C4-2B (cell line): ENCODE measurements at regions not wholly inside any gene's neighbourhood (a gene's known extent, or its start where the extent isn't known, plus 50 kb on each side); places are given as distances from the start of the nearest gene placed in this dataset.

Source experiments
- CTCF ChIP-seq: fragments of 450-650 bp; conservative IDR thresholded peaks from 2 replicates; pipeline ENCODE4 v1.5.1; 2017; ENCODE audit warnings: mild to moderate bottlenecking
- ZFX ChIP-seq: fragments of 450-650 bp; IDR thresholded peaks from 2 replicates; pipeline ENCODE4 v1.6.1; 2017

GRCh38 chr2:156955701-156956100 is 301.8 kb upstream of the GALNT5 start:
- TF ChIP-seq CTCF (no peak), ZFX (no peak)
